H1 (cell line): ENCODE measurements at regions not wholly inside any gene's neighbourhood (a gene's known extent, or its start where the extent isn't known, plus 50 kb on each side); places are given as distances from the start of the nearest gene placed in this dataset.

Experiments used
- CTCF ChIA-PET: fragments of 300-600 bp; sonication (Branson Sonifier 250); formaldehyde crosslinking; loops from one replicate; lab custom pipeline; 2021; ENCODE audit not compliant: partially characterized antibody; lab: Charles Lee
- POLR2A ChIA-PET: fragments of 300-600 bp; sonication (Branson Sonifier 250); formaldehyde crosslinking; loops from one replicate; lab custom pipeline; 2021; ENCODE audit warnings: inconsistent platforms; ENCODE audit not compliant: partially characterized antibody; lab: Charles Lee
- DNase-seq, 2 experiments: peaks; one replicate each; pipeline versions ENCODE4 v3.0.0 to v3.0.0-alpha.2; 2010 to 2022; ENCODE audit warnings: low spot score in 2 of 2, low read depth in 1 of 2, mixed read lengths in 1 of 2
- FAIRE-seq: peaks from 2 replicates; lab custom pipeline; 2011; peaks lifted over from hg19 to GRCh38; lab: Jason Lieb, UNC
- H2AFZ ChIP-seq: 2 replicates; pipeline ENCODE4 v1.8.1; 2012; ENCODE audit warnings: low read length, inconsistent platforms
- H2AK5ac ChIP-seq: 2 replicates; pipeline ENCODE4 v1.6.1; 2013; ENCODE audit warnings: low read depth, low read length
- H2BK120ac ChIP-seq: replicated peaks from 2 replicates; pipeline ENCODE3; 2013; ENCODE audit warnings: low read depth, low read length, inconsistent platforms
- H2BK12ac ChIP-seq: 2 replicates; pipeline ENCODE4 v1.6.1; 2013; ENCODE audit warnings: low read depth, low read length
- H2BK15ac ChIP-seq: 2 replicates; pipeline ENCODE4 v1.6.1; 2013; ENCODE audit warnings: low read length
- H2BK20ac ChIP-seq: 2 replicates; pipeline ENCODE4 v1.6.1; 2013; ENCODE audit warnings: low read length
- H2BK5ac ChIP-seq: 2 replicates; pipeline ENCODE4 v1.6.1; 2013; ENCODE audit warnings: low read depth, low read length
- H3K14ac ChIP-seq: 2 replicates; pipeline ENCODE4 v1.6.1; 2013; ENCODE audit warnings: inconsistent platforms; ENCODE audit not compliant: insufficient read length
- H3K18ac ChIP-seq: 2 replicates; pipeline ENCODE4 v1.6.1; 2013; ENCODE audit warnings: low read length; ENCODE audit errors: extremely low read depth
- H3K23ac ChIP-seq: 2 replicates; pipeline ENCODE4 v1.6.1; 2013; ENCODE audit warnings: inconsistent platforms; ENCODE audit not compliant: insufficient read length
- H3K23me2 ChIP-seq: 2 replicates; pipeline ENCODE4 v1.6.1; 2013; ENCODE audit warnings: low read depth, low read length
- H3K27ac ChIP-seq: 2 replicates; pipeline ENCODE4 v1.6.1; 2011; ENCODE audit warnings: low read depth, low read length, inconsistent platforms
- H3K27me3 ChIP-seq, 4 experiments: replicated peaks in 1 of 4; 1 replicate in 1 of 4; 2 replicates in 3 of 4; pipeline versions ENCODE4 v1.6.1 to v1.8.1; 2011 to 2013; ENCODE audit warnings: low read length in 3 of 4, mild to moderate bottlenecking in 3 of 4, inconsistent platforms in 2 of 4, mixed read lengths in 2 of 4, moderate library complexity in 1 of 4; ENCODE audit not compliant: control insufficient read depth in 3 of 4, insufficient read depth in 3 of 4; ENCODE audit errors: extremely low read depth in 1 of 4
- H3K36me3 ChIP-seq, 4 experiments: 2 replicates each; pipeline versions ENCODE4 v1.6.1 to v1.8.1; 2011 to 2013; ENCODE audit warnings: mild to moderate bottlenecking in 4 of 4, low read length in 3 of 4, moderate library complexity in 2 of 4, control low read depth in 1 of 4, inconsistent platforms in 1 of 4; ENCODE audit not compliant: insufficient read depth in 4 of 4, control insufficient read depth in 2 of 4
- H3K4ac ChIP-seq: replicated peaks from 2 replicates; pipeline ENCODE3; 2013; ENCODE audit warnings: low read length, low read depth, mixed read lengths, inconsistent platforms; ENCODE audit not compliant: insufficient read length
- H3K4me1 ChIP-seq, 4 experiments: replicated peaks in 1 of 4; 1 replicate in 1 of 4; 2 replicates in 3 of 4; pipeline versions ENCODE4 v1.6.1 to v1.8.1; 2011 to 2013; ENCODE audit warnings: low read length in 3 of 4, inconsistent platforms in 2 of 4, mixed read lengths in 1 of 4; ENCODE audit not compliant: insufficient read depth in 4 of 4, control insufficient read depth in 3 of 4
- H3K4me2 ChIP-seq, 2 experiments: 2 replicates each; pipeline versions ENCODE4 v1.6.1 to v1.8.1; 2011 to 2013; ENCODE audit warnings: low read depth in 2 of 2, low read length in 2 of 2, control low read depth in 1 of 2, inconsistent platforms in 1 of 2, mild to moderate bottlenecking in 1 of 2; ENCODE audit not compliant: insufficient read depth in 1 of 2
- H3K4me3 ChIP-seq, 4 experiments: fragments of 200-600, 300-600 bp in 1 of 4; sonication (generic), shearing (Covaris generic), sonication (Bioruptor Twin) in 1 of 4; 2 replicates each; pipeline versions ENCODE4 v1.5.1 to v1.8.1; 2011 to 2016; ENCODE audit warnings: low read length in 4 of 4, low read depth in 3 of 4, control low read depth in 2 of 4, inconsistent platforms in 2 of 4, mild to moderate bottlenecking in 2 of 4, mixed read lengths in 1 of 4, moderate library complexity in 1 of 4; ENCODE audit not compliant: insufficient read depth in 2 of 4; ENCODE audit errors: extremely low read depth in 1 of 4
- H3K56ac ChIP-seq: replicated peaks from 2 replicates; pipeline ENCODE3; 2013; ENCODE audit warnings: low read depth, mild to moderate bottlenecking, mixed read lengths, low read length, inconsistent platforms; ENCODE audit not compliant: insufficient read length
- H3K79me1 ChIP-seq: 2 replicates; pipeline ENCODE4 v1.6.1; 2013; ENCODE audit warnings: low read depth, low read length, control low read depth
- H3K79me2 ChIP-seq, 2 experiments: 2 replicates each; pipeline versions ENCODE4 v1.6.1 to v1.8.1; 2012 to 2013; ENCODE audit warnings: low read length in 2 of 2, mild to moderate bottlenecking in 2 of 2, inconsistent platforms in 1 of 2; ENCODE audit not compliant: insufficient read depth in 2 of 2, control insufficient read depth in 1 of 2
- H3K9ac ChIP-seq, 4 experiments: replicated peaks in 1 of 4; 1 replicate in 1 of 4; 2 replicates in 3 of 4; pipeline versions ENCODE4 v1.6.1 to v1.8.1; 2011 to 2013; ENCODE audit warnings: low read depth in 3 of 4, low read length in 3 of 4, control low read depth in 2 of 4, mild to moderate bottlenecking in 2 of 4, moderate library complexity in 2 of 4, inconsistent platforms in 1 of 4; ENCODE audit errors: extremely low read depth in 1 of 4
- H3K9me3 ChIP-seq, 2 experiments: 2 replicates each; pipeline versions ENCODE4 v1.6.1 to v1.8.1; 2012 to 2013; ENCODE audit warnings: mild to moderate bottlenecking in 2 of 2, moderate library complexity in 2 of 2, control low read depth in 1 of 2, inconsistent platforms in 1 of 2, low read depth in 1 of 2, low read length in 1 of 2, mixed read lengths in 1 of 2; ENCODE audit not compliant: insufficient read depth in 2 of 2
- H4K20me1 ChIP-seq, 2 experiments: replicated peaks in 1 of 2; 2 replicates each; pipeline versions ENCODE3 to v1.8.1; 2011 to 2013; ENCODE audit warnings: inconsistent platforms in 2 of 2, low read length in 2 of 2, mild to moderate bottlenecking in 1 of 2; ENCODE audit not compliant: insufficient read depth in 2 of 2, control insufficient read depth in 1 of 2
- H4K5ac ChIP-seq: 2 replicates; pipeline ENCODE4 v1.6.1; 2013; ENCODE audit warnings: low read length, low read depth, mixed read lengths, inconsistent platforms; ENCODE audit not compliant: insufficient read length
- H4K8ac ChIP-seq: 2 replicates; pipeline ENCODE4 v1.8.0; 2013; ENCODE audit warnings: mild to moderate bottlenecking, moderate library complexity, low read length, inconsistent platforms; ENCODE audit not compliant: insufficient read depth; ENCODE audit errors: extremely low read depth
- H4K91ac ChIP-seq: replicated peaks from 2 replicates; pipeline ENCODE3; 2013; ENCODE audit warnings: low read length, mixed read lengths, inconsistent platforms; ENCODE audit not compliant: insufficient read length
- SUZ12 ChIP-seq: fragments of 200-600 bp; sonication (generic); IDR thresholded peaks from 2 replicates; pipeline ENCODE4 v1.6.1; 2012; ENCODE audit warnings: mild to moderate bottlenecking, inconsistent platforms, low read length, moderate library complexity, mixed read lengths
- TEAD4 ChIP-seq: IDR thresholded peaks from 2 replicates; pipeline ENCODE4 v1.6.1; 2012; ENCODE audit warnings: low read depth, low read length, inconsistent platforms, mixed read lengths
- WGBS, 2 experiments: shearing (Covaris generic) in 1 of 2; methylation state at CpG; one replicate each; pipeline versions ENCODE4 v1.1.6 to v1.1.7; 2013 to 2015; ENCODE audit warnings: low lambda C conversion rate in 2 of 2, mixed read lengths in 2 of 2, inconsistent platforms in 1 of 2, low coverage in 1 of 2, missing lambda C conversion rate in 1 of 2; ENCODE audit not compliant: insufficient replicate concordance in 2 of 2, insufficient coverage in 1 of 2, insufficient read length in 1 of 2; ENCODE audit errors: extremely low coverage in 1 of 2, missing lambda C conversion rate in 1 of 2; 5-methylcytosine and 5-hydroxymethylcytosine counted together

- Histone ChIP-seq H3K56ac (no peak overlapping the region), H4K20me1 (no peaks in the 10 kb centered on the region), H2AK5ac (no peak overlapping the region), H2AFZ (no peak overlapping the region), H3K27me3 (no peaks in the 10 kb centered on the region), H3K4me3 (no peak overlapping the region), H2BK5ac (no peak overlapping the region), H4K5ac (no peak overlapping the region), H3K18ac (no peak overlapping the region), H3K9ac (no peak overlapping the region), H3K36me3 (no peaks in the 10 kb centered on the region), H3K14ac (no peak overlapping the region), H2BK12ac (no peak overlapping the region), H3K9me3 (no peaks in the 10 kb centered on the region), H2BK15ac (no peak overlapping the region), H3K4ac (no peak overlapping the region), H4K8ac (no peak overlapping the region), H3K4me1 (no peaks in the 10 kb centered on the region), H3K79me1 (no peaks in the 10 kb centered on the region), H3K4me2 (no peak overlapping the region), H3K23ac (no peak overlapping the region), H3K79me2 (no peaks in the 10 kb centered on the region), H3K27ac (no peak overlapping the region), H3K23me2 (no peaks in the 10 kb centered on the region), H2BK120ac (no peak overlapping the region), H2BK20ac (no peak overlapping the region), H4K91ac (no peak overlapping the region)
- CTCF ChIA-PET, result no interaction called here
- POLR2A ChIA-PET, result interaction anchor here (0.6 kb wide), 1 partner anchor 92 kb away, joined by 3 read pairs; no protein-coding TSS in a partner anchor
- no peak for DNase-seq
- WGBS, 2 experiments, result 91% methylated on average over 2 of the region's 2 CpGs; no CpG with 5 or more reads in 1 of the 2 experiments
- FAIRE-seq, result no peak
- TF ChIP-seq TEAD4 (no peak), SUZ12 (no peak)
Observed at GRCh38 chr6:9370480-9370879, 935.1 kb upstream of the SLC35B3 start.
